GM12873 (cell line): ENCODE measurements at regions not wholly inside any gene's neighbourhood (a gene's known extent, or its start where the extent isn't known, plus 50 kb on each side); places are given as distances from the start of the nearest gene placed in this dataset.

Source experiments
- CTCF ChIP-seq: IDR thresholded peaks from 2 replicates; pipeline ENCODE4 v1.5.1; 2012; ENCODE audit warnings: low read depth, mild to moderate bottlenecking, moderate library complexity, low read length, control low read depth; ENCODE audit not compliant: insufficient read depth; ENCODE audit errors: missing control alignments

- no peak for TF ChIP-seq CTCF
Observed at GRCh38 chr2:225998653-225999052, 599.1 kb downstream of the NYAP2 start.

GRCh38 chr2:225998116-225998515 lies 598.6 kb downstream of the NYAP2 start:
- no peak for TF ChIP-seq CTCF

GRCh38 chr2:225996462-225996828 lies 596.9 kb downstream of the NYAP2 start:
- TF ChIP-seq CTCF, result no peak

GRCh38 chr2:225995796-225996461 lies 596.4 kb downstream of the NYAP2 start:
- no peak for TF ChIP-seq CTCF

- no peak for TF ChIP-seq CTCF
Observed at GRCh38 chr2:225994748-225995405, 595.4 kb downstream of the NYAP2 start.

- no peak for TF ChIP-seq CTCF
Observed at GRCh38 chr2:225993430-225993829, 593.9 kb downstream of the NYAP2 start.

- no peak for TF ChIP-seq CTCF
Observed at GRCh38 chr2:225989809-225990208, 590.3 kb downstream of the NYAP2 start.
